Chondrocyte (in vitro differentiated cells): ENCODE measurements at regions not wholly inside any gene's neighbourhood (a gene's known extent, or its start where the extent isn't known, plus 50 kb on each side); places are given as distances from the start of the nearest gene placed in this dataset.

Experiments
- DNase-seq: peaks from one replicate; pipeline ENCODE4 v3.0.0; 2021; ENCODE audit warnings: mixed read lengths, low spot score
- H3K27ac Mint-ChIP-seq: one replicate; pipeline ENCODE4 v1.8.0; 2021; ENCODE audit warnings: mild to moderate bottlenecking, moderate library complexity, mixed read lengths; ENCODE audit not compliant: unreplicated experiment
- H3K27me3 Mint-ChIP-seq: 2 replicates; pipeline ENCODE4 v1.8.0; 2021; ENCODE audit warnings: low read depth, mixed read lengths
- H3K36me3 Mint-ChIP-seq: 2 replicates; pipeline ENCODE4 v1.8.0; 2021; ENCODE audit warnings: low read depth, mixed read lengths
- H3K4me1 Mint-ChIP-seq: 2 replicates; pipeline ENCODE4 v1.8.0; 2021; ENCODE audit warnings: low read depth, mild to moderate bottlenecking, mixed read lengths
- H3K4me3 Mint-ChIP-seq: one replicate; pipeline ENCODE4 v1.8.0; 2021; ENCODE audit warnings: mild to moderate bottlenecking, moderate library complexity, mixed read lengths; ENCODE audit not compliant: unreplicated experiment
- H3K9me3 Mint-ChIP-seq: 2 replicates; pipeline ENCODE4 v1.8.0; 2021; ENCODE audit warnings: low read depth, mixed read lengths
- TF ChIP-seq, protein P1 (sequence below): fragments of 200-600 bp; sonication (generic); IDR thresholded peaks from 2 replicates; pipeline ENCODE4 v1.5.0; 2021; ENCODE audit warnings: antibody characterized with exemption, mild to moderate bottlenecking, moderate library complexity

DNA sequence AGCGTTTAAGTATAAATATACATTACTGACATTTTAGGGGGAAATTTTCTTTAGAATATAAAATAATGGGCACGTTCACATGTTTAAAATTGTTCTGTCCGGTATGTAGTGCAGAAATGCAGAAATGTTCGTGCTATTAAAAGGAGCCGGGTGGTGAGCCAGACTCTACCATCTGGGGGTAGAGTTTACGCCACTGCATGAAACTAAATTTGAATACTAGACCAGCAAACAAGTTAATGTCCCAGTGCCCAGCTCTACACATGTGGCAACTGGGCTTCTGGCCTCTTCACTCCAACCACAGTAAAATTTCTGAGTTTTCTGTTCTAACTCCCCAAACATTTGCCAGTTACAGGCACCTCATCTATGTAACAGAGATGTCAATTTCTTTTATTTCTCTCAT, 1453.3 kb upstream of the TENM3 start:
- no peak overlapping the region for H3K27ac Mint-ChIP-seq
- H3K9me3 Mint-ChIP-seq: no peaks in the 10 kb centered on the region
- DNase-seq: no peak
- no peak overlapping the region for H3K4me3 Mint-ChIP-seq
- H3K36me3 Mint-ChIP-seq: no peaks in the 10 kb centered on the region
- H3K27me3 Mint-ChIP-seq: no peaks in the 10 kb centered on the region
- no peaks in the 10 kb centered on the region for H3K4me1 Mint-ChIP-seq
- TF ChIP-seq, protein P1, sequence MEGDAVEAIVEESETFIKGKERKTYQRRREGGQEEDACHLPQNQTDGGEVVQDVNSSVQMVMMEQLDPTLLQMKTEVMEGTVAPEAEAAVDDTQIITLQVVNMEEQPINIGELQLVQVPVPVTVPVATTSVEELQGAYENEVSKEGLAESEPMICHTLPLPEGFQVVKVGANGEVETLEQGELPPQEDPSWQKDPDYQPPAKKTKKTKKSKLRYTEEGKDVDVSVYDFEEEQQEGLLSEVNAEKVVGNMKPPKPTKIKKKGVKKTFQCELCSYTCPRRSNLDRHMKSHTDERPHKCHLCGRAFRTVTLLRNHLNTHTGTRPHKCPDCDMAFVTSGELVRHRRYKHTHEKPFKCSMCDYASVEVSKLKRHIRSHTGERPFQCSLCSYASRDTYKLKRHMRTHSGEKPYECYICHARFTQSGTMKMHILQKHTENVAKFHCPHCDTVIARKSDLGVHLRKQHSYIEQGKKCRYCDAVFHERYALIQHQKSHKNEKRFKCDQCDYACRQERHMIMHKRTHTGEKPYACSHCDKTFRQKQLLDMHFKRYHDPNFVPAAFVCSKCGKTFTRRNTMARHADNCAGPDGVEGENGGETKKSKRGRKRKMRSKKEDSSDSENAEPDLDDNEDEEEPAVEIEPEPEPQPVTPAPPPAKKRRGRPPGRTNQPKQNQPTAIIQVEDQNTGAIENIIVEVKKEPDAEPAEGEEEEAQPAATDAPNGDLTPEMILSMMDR: no peak

DNA sequence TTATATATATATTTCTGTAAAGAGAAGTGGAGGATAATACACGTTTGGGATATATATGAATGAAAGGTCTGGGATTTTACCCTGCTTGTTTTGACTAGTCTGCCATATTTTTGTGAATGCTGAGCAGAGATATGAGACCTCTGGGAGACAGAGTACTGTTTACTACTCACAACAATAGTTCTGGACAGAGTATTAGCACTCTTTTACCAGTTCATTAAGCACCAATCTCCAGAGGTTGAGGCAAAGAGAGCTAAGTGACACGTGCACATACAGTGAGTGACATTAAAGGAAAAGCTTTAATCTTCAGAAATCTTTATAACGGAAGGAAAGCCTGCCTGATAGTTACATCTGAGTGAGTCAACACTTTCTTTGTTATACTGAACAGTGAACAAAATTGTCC, 1452.7 kb upstream of the TENM3 start:
- no peak overlapping the region for H3K4me3 Mint-ChIP-seq
- no peaks in the 10 kb centered on the region for H3K36me3 Mint-ChIP-seq
- H3K4me1 Mint-ChIP-seq: no peaks in the 10 kb centered on the region
- no peaks in the 10 kb centered on the region for H3K27me3 Mint-ChIP-seq
- H3K27ac Mint-ChIP-seq: no peak overlapping the region
- no peak for DNase-seq
- no peaks in the 10 kb centered on the region for H3K9me3 Mint-ChIP-seq
- TF ChIP-seq, protein P1: no peak

DNA sequence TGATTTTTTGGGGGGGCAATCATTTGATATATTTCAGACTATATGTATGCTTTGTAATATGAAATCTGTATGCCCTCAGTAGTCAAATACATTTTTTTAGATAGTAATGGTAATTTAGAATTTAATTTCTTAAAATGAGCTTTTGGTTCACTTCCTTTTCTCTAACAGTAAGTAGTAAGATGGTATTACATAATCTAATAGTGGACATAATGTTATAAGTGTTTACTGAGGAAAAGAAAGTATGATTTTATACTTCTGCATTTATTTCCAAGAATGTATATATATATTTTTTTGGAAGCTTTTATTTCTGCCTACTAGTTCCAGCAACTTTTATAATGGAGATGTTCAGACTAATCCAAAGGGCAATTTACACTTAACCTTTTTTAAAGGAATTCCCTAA, 1450.7 kb upstream of the TENM3 start:
- Mint-ChIP-seq H3K9me3 (no peaks in the 10 kb centered on the region), H3K27me3 (no peaks in the 10 kb centered on the region), H3K36me3 (no peaks in the 10 kb centered on the region), H3K4me1 (peaks cover 7% of the 10 kb centered on the region), H3K4me3 (no peak overlapping the region), H3K27ac (no peak overlapping the region)
- DNase-seq: no peak
- TF ChIP-seq, protein P1: no peak

DNA sequence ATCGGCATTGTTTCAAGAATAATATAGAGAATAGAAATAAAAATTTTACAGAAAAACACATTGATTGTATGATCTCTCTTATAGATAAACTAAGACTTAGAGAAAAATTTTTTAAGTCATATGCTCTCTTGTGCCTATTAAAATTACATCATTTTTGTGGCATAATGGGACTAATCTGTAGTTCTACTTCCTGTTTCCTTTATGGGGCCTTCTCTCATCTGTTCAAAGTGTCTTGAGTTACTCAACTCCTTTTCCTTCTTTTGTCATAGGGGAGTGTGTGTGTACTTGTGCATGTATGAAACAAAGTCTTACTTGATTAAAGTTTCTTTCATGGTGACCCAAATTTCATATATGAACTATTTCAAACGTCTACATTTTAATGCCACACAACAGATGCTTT, 1448.9 kb upstream of the TENM3 start:
- no peak for DNase-seq
- Mint-ChIP-seq H3K4me3 (no peak overlapping the region), H3K9me3 (no peaks in the 10 kb centered on the region), H3K36me3 (no peaks in the 10 kb centered on the region), H3K27ac (no peak overlapping the region), H3K4me1 (peaks cover 15% of the 10 kb centered on the region), H3K27me3 (no peaks in the 10 kb centered on the region)
- TF ChIP-seq, protein P1: no peak

DNA sequence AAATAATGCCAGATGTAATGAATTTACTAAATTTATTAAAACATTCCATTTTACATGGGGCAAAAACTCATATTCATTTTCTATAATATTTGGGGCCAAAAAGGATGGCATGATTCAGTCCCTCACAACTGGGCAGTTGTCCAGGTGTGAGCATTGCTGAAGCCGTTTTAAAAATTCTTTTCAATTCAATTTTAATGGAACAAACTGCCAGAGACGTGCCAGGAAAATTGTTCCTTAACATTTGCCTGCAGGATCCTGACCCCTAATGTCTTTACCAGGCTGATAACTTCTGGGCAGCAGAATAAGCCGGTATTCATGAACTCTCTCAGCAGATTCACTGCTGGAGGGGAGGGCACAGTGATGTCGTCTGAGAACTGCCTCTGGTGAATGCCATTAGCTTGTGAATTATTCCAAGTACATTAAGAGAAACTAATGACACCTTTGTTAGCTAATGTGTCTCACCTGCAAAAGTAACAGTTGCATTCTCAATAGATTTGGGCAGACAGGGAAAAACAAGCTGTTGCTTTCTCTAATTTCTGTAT, 1445.1 kb upstream of the TENM3 start:
- H3K4me3 Mint-ChIP-seq: no peak overlapping the region
- peaks cover 15% of the 10 kb centered on the region for H3K4me1 Mint-ChIP-seq
- no peaks in the 10 kb centered on the region for H3K9me3 Mint-ChIP-seq
- no peak overlapping the region for H3K27ac Mint-ChIP-seq
- DNase-seq: no peak
- no peaks in the 10 kb centered on the region for H3K36me3 Mint-ChIP-seq
- H3K27me3 Mint-ChIP-seq: peaks cover 8% of the 10 kb centered on the region
- TF ChIP-seq, protein P1: no peak
